ENCODE measurements at regions not wholly inside any gene's neighbourhood (a gene's known extent, or its start where the extent isn't known, plus 50 kb on each side); places are given as distances from the start of the nearest gene placed in this dataset.
"Not testable (repeated sequence)": the region's sequence is repeated elsewhere in the genome, so short reads cannot be mapped to it uniquely, and the experiment has no call there.

DNA sequence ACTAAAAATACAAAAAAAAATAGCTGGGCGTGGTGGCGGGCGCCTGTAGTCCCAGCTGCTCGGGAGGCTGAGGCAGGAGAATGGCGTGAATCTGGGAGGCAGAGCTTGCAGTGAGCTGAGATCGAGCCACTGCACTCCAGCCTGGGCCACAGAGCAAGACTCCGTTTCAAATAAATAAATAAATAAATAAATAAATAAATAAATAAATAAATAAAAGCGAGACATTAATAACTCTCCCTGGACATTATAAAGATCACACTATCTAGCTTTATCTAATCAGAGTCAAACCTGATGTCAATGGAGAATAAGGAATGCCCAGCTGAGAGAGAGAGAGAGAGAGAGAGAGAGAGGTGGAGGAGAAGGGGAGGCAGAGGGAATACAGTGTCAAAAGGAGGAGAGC is 476.2 kb downstream of the FBXO15 start:
- not testable (repeated sequence) for H3K4me3 Mint-ChIP-seq; DNase-seq (ENCODE audit: low spot score in 2 of 2); H3K9me3 Mint-ChIP-seq; H3K36me3 Mint-ChIP-seq; H3K27ac Mint-ChIP-seq; H3K4me1 Mint-ChIP-seq; H3K27me3 Mint-ChIP-seq; ATAC-seq (ENCODE audit: low read depth)

DNA sequence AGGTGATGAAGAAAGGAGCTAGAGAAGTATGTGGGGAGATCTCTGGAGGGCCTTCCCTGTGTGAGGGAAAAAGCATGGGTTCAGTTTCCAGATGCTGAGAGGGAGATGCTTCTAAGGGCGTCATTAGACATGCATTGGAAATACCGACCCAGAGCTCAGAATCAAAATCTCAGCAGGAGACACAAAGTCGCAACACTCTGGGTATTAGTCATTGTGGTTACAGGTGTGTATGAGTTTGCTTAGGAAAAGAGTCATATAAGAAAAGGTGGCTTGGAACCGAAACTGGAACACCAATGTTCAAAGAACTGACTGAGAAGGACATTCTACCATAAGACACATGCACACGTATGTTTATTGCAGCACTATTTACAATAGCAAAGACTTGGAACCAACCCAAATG is 477.1 kb downstream of the FBXO15 start:
- no peaks in the 10 kb centered on the region for H3K4me1 Mint-ChIP-seq
- H3K36me3 Mint-ChIP-seq: no peaks in the 10 kb centered on the region
- no peaks in the 10 kb centered on the region for H3K27me3 Mint-ChIP-seq
- no peak overlapping the region for H3K4me3 Mint-ChIP-seq
- ATAC-seq (ENCODE audit: low read depth) (no peak), DNase-seq (ENCODE audit: low spot score in 2 of 2) (no peak)
- H3K9me3 Mint-ChIP-seq: peaks cover 4% of the 10 kb centered on the region
- no peak overlapping the region for H3K27ac Mint-ChIP-seq

DNA sequence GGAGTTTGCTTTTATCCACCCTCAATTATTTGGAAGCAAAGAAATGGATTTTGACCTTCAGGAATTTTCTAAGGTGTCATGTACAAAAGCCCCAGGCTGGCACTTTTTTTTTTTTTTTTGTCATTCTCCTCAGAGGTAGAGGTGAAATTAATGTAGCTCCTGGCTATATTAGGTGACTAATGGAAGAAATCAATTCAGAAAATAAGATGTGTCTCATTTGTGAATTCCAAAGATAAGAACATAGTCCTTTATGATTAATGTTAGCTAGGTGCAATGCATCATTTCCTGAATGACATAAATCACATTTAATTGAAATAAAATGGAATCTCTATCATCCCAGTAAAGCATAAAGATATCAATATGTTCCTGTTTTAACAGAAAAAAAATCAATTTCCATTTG is 477.6 kb downstream of the FBXO15 start:
- Mint-ChIP-seq H3K4me3 (no peak overlapping the region), H3K36me3 (no peaks in the 10 kb centered on the region), H3K9me3 (peaks cover 4% of the 10 kb centered on the region), H3K27me3 (no peaks in the 10 kb centered on the region), H3K27ac (no peak overlapping the region), H3K4me1 (no peaks in the 10 kb centered on the region)
- no peak for ATAC-seq (ENCODE audit: low read depth)
- no peak for DNase-seq (ENCODE audit: low spot score in 2 of 2)

DNA sequence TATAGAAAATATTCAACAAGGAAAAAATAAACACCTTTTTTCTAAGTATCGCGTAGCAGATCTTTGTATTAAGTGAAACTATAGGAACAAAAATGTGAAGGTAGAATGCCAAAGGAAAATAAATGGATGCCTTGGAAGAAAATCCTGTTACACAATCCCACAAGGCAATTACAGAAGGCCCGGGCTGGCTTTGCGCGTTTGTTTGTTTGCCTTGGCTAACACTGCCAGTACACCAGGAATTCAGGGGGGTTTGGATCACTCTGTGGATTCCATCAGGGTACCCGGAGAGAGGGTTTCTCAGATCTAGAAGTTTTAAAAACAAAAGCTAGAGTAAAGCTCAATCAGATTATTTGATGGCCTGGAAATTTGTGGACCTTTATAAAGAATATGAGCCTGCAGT is 478.3 kb downstream of the FBXO15 start:
- no peaks in the 10 kb centered on the region for H3K4me1 Mint-ChIP-seq
- H3K4me3 Mint-ChIP-seq: no peak overlapping the region
- H3K36me3 Mint-ChIP-seq: no peaks in the 10 kb centered on the region
- H3K27ac Mint-ChIP-seq: no peak overlapping the region
- ATAC-seq (ENCODE audit: low read depth): no peak
- H3K27me3 Mint-ChIP-seq: no peaks in the 10 kb centered on the region
- DNase-seq (ENCODE audit: low spot score in 2 of 2): no peak
- peaks cover 4% of the 10 kb centered on the region for H3K9me3 Mint-ChIP-seq

DNA sequence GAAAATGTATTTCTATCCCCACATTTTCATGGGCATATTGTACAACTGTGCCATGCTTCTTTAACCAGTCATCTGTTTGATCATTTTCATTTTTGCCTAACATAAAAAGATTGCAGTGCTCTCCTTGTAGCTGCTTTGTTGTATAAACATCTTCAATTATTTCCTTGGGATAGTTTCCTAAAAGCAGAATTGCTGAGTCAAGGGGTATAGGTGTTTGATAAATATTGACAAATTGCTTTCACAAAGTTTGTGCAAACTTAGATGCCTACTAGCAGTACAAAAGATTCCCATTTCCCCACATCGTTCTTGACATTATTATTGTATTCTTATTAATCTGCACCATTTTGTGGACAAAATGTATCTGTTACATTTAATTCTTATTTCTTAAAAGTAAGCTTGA is 479.6 kb downstream of the FBXO15 start:
- Mint-ChIP-seq H3K4me3 (no peak overlapping the region), H3K27ac (no peak overlapping the region), H3K36me3 (no peaks in the 10 kb centered on the region), H3K9me3 (peaks cover 4% of the 10 kb centered on the region), H3K27me3 (no peaks in the 10 kb centered on the region), H3K4me1 (no peaks in the 10 kb centered on the region)
- DNase-seq (ENCODE audit: low spot score in 2 of 2) (no peak), ATAC-seq (ENCODE audit: low read depth) (no peak)

DNA sequence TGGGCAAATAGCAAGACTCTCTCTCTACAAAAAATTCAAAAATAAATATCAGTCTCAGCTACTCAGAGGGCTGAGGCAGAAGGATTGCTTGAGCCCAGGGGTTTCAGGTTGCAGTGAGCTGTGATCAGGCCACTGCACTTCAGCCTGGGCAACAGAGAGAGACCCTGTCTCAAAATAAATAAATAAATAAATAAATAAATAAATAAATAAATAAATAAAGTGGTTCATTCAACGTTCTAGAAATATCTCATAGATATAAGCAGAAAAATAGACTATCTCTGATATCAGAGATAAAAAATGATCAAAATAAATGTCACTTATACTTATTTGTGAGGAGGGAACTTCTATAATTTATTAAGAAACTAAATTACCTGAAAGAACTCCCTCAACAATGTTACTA is 480.9 kb downstream of the FBXO15 start:
- Mint-ChIP-seq H3K9me3 (peaks cover 4% of the 10 kb centered on the region), H3K4me3 (no peak overlapping the region), H3K36me3 (no peaks in the 10 kb centered on the region), H3K27me3 (no peaks in the 10 kb centered on the region), H3K27ac (no peak overlapping the region), H3K4me1 (no peaks in the 10 kb centered on the region)
- ATAC-seq (ENCODE audit: low read depth) (no peak), DNase-seq (ENCODE audit: low spot score in 2 of 2) (no peak)

DNA sequence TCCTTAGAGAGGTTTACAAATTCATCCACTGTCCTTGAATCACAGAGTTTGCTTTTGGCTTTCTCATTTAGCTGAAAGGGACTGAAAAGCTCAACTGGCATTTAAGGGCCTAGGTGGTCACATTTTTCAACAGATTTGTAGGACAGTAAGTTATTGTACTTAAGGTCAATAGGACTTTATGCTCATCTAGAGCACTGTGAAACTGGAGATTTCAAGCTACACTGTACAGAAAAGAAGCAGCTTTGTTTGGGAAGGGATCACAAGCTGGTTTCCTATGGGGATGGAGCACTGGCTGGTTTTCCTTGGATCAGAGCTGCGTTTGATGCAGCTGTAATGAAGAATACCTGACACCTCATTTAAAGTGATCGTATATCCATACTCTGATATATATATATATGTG is 482.7 kb downstream of the FBXO15 start:
- DNase-seq (ENCODE audit: low spot score in 2 of 2): no peak
- no peaks in the 10 kb centered on the region for H3K36me3 Mint-ChIP-seq
- no peak for ATAC-seq (ENCODE audit: low read depth)
- no peaks in the 10 kb centered on the region for H3K4me1 Mint-ChIP-seq
- H3K9me3 Mint-ChIP-seq: peaks cover 2% of the 10 kb centered on the region
- H3K4me3 Mint-ChIP-seq: no peak overlapping the region
- no peak overlapping the region for H3K27ac Mint-ChIP-seq
- H3K27me3 Mint-ChIP-seq: no peaks in the 10 kb centered on the region

DNA sequence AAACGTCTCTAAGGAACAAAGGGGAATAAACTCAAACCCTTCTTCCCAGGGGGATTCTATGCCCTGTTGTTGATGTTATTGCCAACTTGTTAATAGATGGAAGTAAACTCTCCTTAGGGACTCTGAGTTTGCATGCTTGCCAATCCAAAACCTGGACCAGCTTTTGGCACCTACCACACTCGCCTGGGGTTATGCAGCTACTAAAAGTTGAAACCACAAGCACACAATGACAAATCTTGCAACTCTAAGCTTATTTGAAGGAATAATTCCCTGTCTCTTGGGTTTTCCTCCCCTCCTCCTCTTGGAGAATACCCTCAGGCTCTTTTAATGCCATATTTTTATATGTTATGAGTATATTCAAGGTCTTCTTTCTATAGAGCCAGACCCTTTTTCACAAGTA is 484.1 kb downstream of the FBXO15 start:
- H3K4me1 Mint-ChIP-seq: no peaks in the 10 kb centered on the region
- no peak overlapping the region for H3K4me3 Mint-ChIP-seq
- no peak overlapping the region for H3K27ac Mint-ChIP-seq
- ATAC-seq (ENCODE audit: low read depth) (no peak), DNase-seq (ENCODE audit: low spot score in 2 of 2) (no peak)
- H3K36me3 Mint-ChIP-seq: no peaks in the 10 kb centered on the region
- no peaks in the 10 kb centered on the region for H3K27me3 Mint-ChIP-seq
- peaks cover 2% of the 10 kb centered on the region for H3K9me3 Mint-ChIP-seq

DNA sequence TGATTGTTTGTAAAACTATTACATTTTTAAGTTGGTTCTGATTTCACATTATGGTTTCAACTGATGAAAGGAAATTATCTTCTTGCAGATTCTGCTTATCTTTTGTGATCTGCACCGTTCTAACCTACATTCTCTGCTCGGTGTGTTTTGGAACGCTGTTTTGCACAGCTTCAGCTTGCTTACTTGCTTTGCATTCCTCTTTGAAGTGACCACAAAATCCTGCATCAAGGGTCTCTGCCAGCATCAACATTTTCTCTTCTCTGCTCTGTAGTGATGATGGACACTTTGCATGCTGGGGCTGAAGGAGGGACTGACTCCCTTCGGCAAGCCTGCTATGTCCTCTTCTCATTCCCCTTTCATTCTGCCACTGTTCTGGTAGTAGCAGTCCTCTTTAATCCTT is 485.2 kb downstream of the FBXO15 start:
- no peak for DNase-seq (ENCODE audit: low spot score in 2 of 2)
- peaks cover 2% of the 10 kb centered on the region for H3K9me3 Mint-ChIP-seq
- no peaks in the 10 kb centered on the region for H3K36me3 Mint-ChIP-seq
- no peaks in the 10 kb centered on the region for H3K4me1 Mint-ChIP-seq
- H3K27ac Mint-ChIP-seq: no peak overlapping the region
- no peak for ATAC-seq (ENCODE audit: low read depth)
- H3K27me3 Mint-ChIP-seq: no peaks in the 10 kb centered on the region
- no peak overlapping the region for H3K4me3 Mint-ChIP-seq

DNA sequence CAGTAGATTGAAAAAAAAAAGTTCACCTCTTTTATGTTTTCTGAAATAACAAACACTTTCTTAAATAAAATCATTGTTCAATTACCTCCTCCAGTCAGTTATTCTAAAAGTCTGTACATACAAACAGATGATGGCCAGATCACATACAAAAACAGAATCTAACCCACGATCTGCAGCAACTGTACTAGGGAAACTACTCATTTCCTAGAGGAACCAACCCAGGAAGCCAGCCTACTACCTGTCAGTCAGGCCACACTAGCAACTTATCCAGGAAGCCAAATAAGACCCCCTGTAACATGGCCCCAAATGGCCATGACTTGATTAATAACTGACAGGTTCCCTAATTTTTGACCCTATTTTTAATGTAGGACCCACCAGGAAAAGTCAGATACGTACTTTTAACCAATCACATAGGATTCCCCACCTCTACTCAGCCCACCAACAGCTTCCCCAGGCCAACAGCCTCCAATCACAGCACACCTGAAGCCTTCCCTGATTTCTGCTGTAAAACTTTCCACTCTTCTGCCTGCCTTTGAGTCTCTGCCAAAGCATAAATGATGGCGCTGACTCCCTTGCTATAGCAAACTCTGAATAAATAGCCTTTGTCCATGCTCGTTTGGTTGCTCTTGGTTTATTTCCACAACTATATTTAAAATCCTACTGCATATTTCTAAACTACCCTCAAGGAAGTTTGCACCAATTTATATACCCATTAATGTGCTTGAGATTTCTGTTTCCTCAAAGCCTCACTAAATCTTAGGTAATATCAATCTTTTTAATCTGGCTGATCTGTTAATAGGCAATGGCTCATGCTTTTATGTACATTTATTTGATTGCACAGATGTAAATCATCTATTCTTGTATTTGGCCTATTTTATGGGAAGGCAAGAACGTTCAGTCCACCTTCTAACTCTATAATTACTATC is 486.4 kb downstream of the FBXO15 start:
- no peaks in the 10 kb centered on the region for H3K27me3 Mint-ChIP-seq
- H3K27ac Mint-ChIP-seq: no peak overlapping the region
- H3K4me3 Mint-ChIP-seq: no peak overlapping the region
- H3K4me1 Mint-ChIP-seq: no peaks in the 10 kb centered on the region
- no peaks in the 10 kb centered on the region for H3K36me3 Mint-ChIP-seq
- DNase-seq (ENCODE audit: low spot score in 2 of 2) (no peak), ATAC-seq (ENCODE audit: low read depth) (no peak)
- H3K9me3 Mint-ChIP-seq: peaks cover 2% of the 10 kb centered on the region

DNA sequence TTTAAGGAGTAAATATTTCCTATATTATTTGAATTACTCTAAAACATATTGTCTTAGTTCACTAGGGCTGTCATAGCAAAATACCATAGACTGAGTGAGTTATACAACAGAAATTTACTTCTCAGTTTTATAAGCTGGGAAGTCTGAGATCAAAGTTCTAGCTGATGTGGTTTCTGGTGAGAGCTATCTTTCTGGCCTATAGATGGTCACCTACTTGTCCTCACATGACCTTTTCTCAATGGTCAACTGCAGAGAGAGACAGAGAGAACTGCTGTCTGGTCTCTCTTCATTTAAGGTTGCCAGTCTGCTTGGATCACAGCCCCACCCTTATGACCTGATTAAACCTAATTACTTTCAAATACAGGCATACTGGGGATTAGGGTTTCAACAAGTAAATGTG is 490.9 kb downstream of the FBXO15 start:
- DNase-seq (ENCODE audit: low spot score in 2 of 2) (no peak), ATAC-seq (ENCODE audit: low read depth) (no peak)
- Mint-ChIP-seq H3K27ac (no peak overlapping the region), H3K27me3 (no peaks in the 10 kb centered on the region), H3K36me3 (no peaks in the 10 kb centered on the region), H3K9me3 (peaks cover 2% of the 10 kb centered on the region), H3K4me1 (no peaks in the 10 kb centered on the region), H3K4me3 (no peak overlapping the region)

DNA sequence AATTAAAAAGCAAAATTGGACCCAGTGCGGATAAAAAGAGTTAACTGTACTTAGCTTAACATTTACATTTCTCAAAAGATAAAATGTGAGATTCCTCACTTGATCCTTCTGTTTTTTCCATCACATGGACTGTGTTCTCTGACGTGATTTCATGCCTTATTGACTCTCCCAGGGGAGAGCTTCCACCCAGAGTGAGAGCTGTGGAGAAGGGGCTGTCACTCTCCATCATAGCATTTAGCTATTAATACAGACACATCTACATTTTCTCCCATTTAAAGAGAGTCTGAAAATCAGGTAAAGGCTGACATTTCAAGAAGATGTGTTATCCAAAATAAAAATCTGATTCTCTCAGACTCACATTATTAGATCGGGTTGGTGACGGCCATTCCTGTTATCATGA is 493.8 kb downstream of the FBXO15 start:
- H3K27me3 Mint-ChIP-seq: no peaks in the 10 kb centered on the region
- no peaks in the 10 kb centered on the region for H3K4me1 Mint-ChIP-seq
- H3K36me3 Mint-ChIP-seq: no peaks in the 10 kb centered on the region
- H3K9me3 Mint-ChIP-seq: no peaks in the 10 kb centered on the region
- H3K4me3 Mint-ChIP-seq: no peak overlapping the region
- DNase-seq (ENCODE audit: low spot score in 2 of 2) (no peak), ATAC-seq (ENCODE audit: low read depth) (no peak)
- no peak overlapping the region for H3K27ac Mint-ChIP-seq

DNA sequence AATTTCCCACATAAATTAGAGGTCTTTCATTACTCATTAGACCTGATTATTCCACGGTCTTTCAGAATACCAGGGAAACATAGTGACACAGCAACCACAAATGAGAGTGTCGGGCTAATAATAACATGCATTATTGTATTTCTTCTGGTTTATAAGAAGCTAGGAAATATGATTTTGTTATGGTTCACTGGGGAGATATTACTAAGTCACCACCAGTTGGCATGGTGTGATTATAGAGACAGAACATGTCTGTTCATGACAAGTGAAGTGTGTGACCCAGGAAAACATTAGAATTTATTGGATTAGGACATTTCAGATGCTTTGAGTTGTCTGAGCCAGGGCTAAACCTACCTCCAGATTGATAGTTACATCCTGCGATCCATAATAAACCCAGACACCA is 494.4 kb downstream of the FBXO15 start:
- H3K9me3 Mint-ChIP-seq: no peaks in the 10 kb centered on the region

DNA sequence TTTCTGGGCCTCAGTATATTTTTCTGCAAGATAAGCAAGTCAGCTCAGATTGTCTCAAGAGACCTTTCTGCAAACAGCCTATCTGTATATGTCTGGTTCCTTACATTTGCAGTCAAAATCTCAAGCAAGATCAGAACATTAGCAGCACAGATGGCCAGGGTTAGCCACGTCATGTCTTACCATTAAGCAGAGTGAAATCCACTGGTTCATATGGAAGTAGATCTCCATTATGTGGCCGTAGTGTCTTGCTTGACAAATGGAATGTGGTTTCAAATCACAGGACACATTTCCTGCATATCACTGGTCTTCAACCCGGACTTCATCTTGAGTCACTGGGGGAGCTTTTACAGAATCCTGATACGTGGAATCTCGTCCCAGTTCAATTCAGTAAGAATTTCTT is 500.2 kb downstream of the FBXO15 start:
- H3K27ac Mint-ChIP-seq: no peak overlapping the region
- H3K36me3 Mint-ChIP-seq: no peaks in the 10 kb centered on the region
- H3K27me3 Mint-ChIP-seq: no peaks in the 10 kb centered on the region
- no peak overlapping the region for H3K4me3 Mint-ChIP-seq
- H3K4me1 Mint-ChIP-seq: no peaks in the 10 kb centered on the region
- no peak for ATAC-seq (ENCODE audit: low read depth)
- H3K9me3 Mint-ChIP-seq: peaks cover 3% of the 10 kb centered on the region
- no peak for DNase-seq (ENCODE audit: low spot score in 2 of 2)

More for the DNA sequence above, 494.4 kb downstream of the FBXO15 start:
- no peak for DNase-seq (ENCODE audit: low spot score in 2 of 2)
- H3K27me3 Mint-ChIP-seq: no peaks in the 10 kb centered on the region
- no peak overlapping the region for H3K4me3 Mint-ChIP-seq
- H3K27ac Mint-ChIP-seq: no peak overlapping the region
- no peak for ATAC-seq (ENCODE audit: low read depth)
- H3K4me1 Mint-ChIP-seq: no peaks in the 10 kb centered on the region
- H3K36me3 Mint-ChIP-seq: no peaks in the 10 kb centered on the region

DNA sequence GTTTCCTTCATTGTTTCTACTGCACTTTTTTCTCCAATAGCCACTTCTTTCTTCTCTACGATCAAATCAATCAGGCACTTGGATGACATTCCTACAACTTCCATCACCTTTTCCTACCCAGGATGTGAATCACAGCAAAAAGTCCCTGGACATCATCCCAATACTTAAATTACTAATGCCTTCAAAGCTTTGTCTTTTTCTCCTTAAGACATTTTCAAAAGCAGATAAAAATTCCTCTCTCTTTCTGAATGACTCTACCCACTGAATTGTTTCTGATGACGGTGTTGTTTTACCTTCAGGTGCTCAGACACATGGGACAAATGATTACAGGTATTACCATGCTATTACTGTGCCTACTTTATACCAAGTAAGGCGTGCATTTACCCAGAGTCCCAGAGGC is 500.9 kb downstream of the FBXO15 start:
- Mint-ChIP-seq H3K36me3 (no peaks in the 10 kb centered on the region), H3K27ac (no peak overlapping the region), H3K9me3 (peaks cover 3% of the 10 kb centered on the region), H3K27me3 (no peaks in the 10 kb centered on the region), H3K4me3 (no peak overlapping the region), H3K4me1 (no peaks in the 10 kb centered on the region)
- DNase-seq (ENCODE audit: low spot score in 2 of 2): no peak
- ATAC-seq (ENCODE audit: low read depth): no peak
